ENCODE measurements at regions not wholly inside any gene's neighbourhood (a gene's known extent, or its start where the extent isn't known, plus 50 kb on each side); places are given as distances from the start of the nearest gene placed in this dataset.

DNA sequence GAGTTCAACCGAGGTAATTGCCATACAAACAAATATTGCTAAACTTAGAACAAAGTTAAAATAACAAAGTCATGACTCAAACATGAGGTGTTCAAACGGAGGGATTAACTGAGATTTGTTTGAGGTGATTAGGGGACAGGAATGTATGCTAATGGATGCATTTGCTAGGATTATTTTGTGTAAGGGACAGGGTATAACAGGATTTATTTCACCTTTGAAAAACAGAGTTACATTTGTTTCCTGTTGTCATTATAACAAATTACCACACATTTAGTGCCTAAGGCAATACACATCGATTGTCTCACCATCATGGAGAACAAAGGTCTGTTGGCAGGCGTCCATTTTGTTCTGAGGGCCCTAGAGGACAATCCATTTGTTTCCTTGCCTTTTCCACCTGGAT is 304.3 kb upstream of the CNTNAP5 start:
- FAIRE-seq (no peak), ATAC-seq (no peak), DNase-seq (ENCODE audit: low read depth, low spot score) (no peak)
- Histone ChIP-seq H3K4me2 (ENCODE audit: control insufficient read depth, insufficient read depth) (no peak overlapping the region), H3K9me3 (replicated peaks; ENCODE audit: control insufficient read depth, insufficient read depth, low read length) (no peaks in the 10 kb centered on the region), H3K4me1 (ENCODE audit: control insufficient read depth, insufficient read depth, low read length) (no peaks in the 10 kb centered on the region), H4K20me1 (ENCODE audit: control insufficient read depth, insufficient read depth) (no peaks in the 10 kb centered on the region), H3K4me3 (no peak overlapping the region), H3K79me2 (ENCODE audit: control insufficient read depth, insufficient read depth, low read length) (no peaks in the 10 kb centered on the region), H3K9ac (ENCODE audit: control insufficient read depth, insufficient read depth, low read length) (no peak overlapping the region), H3K27me3 (replicated peaks in 1 of 2; ENCODE audit: control insufficient read depth in 2 of 2, insufficient read depth in 2 of 2, low read length in 1 of 2) (no peaks in the 10 kb centered on the region), H3K27ac (ENCODE audit: control insufficient read depth, insufficient read depth) (no peak overlapping the region), H2AFZ (ENCODE audit: control insufficient read depth, low read depth, low read length) (no peak overlapping the region), H3K36me3 (ENCODE audit: control insufficient read depth in 2 of 2, insufficient read depth in 2 of 2, low read length in 1 of 2) (no peaks in the 10 kb centered on the region)
- ChIA-PET RAD21 (ENCODE audit: unreplicated experiment) (no interaction called here), CTCF (no interaction called here), POLR2A (no interaction called here), SMC1A (ENCODE audit: uncharacterized antibody, unreplicated experiment) (no interaction called here)
- WGBS (ENCODE audit: insufficient coverage, insufficient replicate concordance, low lambda C conversion rate, missing lambda C conversion rate) = 4% methylated on average over 4 of the region's 4 CpGs
- BruUV-seq (replicated peaks) = no TSS peak
- in situ Hi-C loops (cut with MboI) = no loop called here
- intact Hi-C loops (cut with micrococcal nuclease; ENCODE audit: unreplicated experiment) = no loop called here
- TF ChIP-seq ZNF622 (IDR thresholded peaks at IDR 0.05) = no peak
- no peak for TF ChIP-seq RUNX3 (IDR thresholded peaks at IDR 0.05; ENCODE audit: low read length)
- TF ChIP-seq HDGF (IDR thresholded peaks at IDR 0.05) = no peak
- TF ChIP-seq E2F8 (IDR thresholded peaks at IDR 0.05; ENCODE audit: low read depth, partially characterized antibody) = no peak
- no peak for TF ChIP-seq CHD1 (IDR thresholded peaks at IDR 0.05; ENCODE audit: low read depth, low read length)
- TF ChIP-seq BCL11A (IDR thresholded peaks at IDR 0.05; ENCODE audit: low read depth, low read length) = no peak
- TF ChIP-seq, protein P1, sequence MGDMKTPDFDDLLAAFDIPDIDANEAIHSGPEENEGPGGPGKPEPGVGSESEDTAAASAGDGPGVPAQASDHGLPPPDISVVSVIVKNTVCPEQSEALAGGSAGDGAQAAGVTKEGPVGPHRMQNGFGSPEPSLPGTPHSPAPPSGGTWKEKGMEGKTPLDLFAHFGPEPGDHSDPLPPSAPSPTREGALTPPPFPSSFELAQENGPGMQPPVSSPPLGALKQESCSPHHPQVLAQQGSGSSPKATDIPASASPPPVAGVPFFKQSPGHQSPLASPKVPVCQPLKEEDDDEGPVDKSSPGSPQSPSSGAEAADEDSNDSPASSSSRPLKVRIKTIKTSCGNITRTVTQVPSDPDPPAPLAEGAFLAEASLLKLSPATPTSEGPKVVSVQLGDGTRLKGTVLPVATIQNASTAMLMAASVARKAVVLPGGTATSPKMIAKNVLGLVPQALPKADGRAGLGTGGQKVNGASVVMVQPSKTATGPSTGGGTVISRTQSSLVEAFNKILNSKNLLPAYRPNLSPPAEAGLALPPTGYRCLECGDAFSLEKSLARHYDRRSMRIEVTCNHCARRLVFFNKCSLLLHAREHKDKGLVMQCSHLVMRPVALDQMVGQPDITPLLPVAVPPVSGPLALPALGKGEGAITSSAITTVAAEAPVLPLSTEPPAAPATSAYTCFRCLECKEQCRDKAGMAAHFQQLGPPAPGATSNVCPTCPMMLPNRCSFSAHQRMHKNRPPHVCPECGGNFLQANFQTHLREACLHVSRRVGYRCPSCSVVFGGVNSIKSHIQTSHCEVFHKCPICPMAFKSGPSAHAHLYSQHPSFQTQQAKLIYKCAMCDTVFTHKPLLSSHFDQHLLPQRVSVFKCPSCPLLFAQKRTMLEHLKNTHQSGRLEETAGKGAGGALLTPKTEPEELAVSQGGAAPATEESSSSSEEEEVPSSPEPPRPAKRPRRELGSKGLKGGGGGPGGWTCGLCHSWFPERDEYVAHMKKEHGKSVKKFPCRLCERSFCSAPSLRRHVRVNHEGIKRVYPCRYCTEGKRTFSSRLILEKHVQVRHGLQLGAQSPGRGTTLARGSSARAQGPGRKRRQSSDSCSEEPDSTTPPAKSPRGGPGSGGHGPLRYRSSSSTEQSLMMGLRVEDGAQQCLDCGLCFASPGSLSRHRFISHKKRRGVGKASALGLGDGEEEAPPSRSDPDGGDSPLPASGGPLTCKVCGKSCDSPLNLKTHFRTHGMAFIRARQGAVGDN (IDR thresholded peaks at IDR 0.05) = no peak
- no peak for TF ChIP-seq MYB (IDR thresholded peaks at IDR 0.05; ENCODE audit: borderline replicate concordance, low read depth, low read length)
- TF ChIP-seq BRCA1 (IDR thresholded peaks at IDR 0.05; ENCODE audit: low read depth, low read length) = no peak
- no peak for TF ChIP-seq ETV6 (conservative IDR thresholded peaks at IDR 0.05 in 1 of 2, IDR thresholded peaks at IDR 0.05 in 1 of 2; ENCODE audit: borderline replicate concordance in 1 of 2, low read depth in 1 of 2)
- no peak for TF ChIP-seq USF1 (IDR thresholded peaks at IDR 0.05; ENCODE audit: borderline replicate concordance, extremely low read length, insufficient read depth, low read depth, low read length)
- TF ChIP-seq, protein P2, sequence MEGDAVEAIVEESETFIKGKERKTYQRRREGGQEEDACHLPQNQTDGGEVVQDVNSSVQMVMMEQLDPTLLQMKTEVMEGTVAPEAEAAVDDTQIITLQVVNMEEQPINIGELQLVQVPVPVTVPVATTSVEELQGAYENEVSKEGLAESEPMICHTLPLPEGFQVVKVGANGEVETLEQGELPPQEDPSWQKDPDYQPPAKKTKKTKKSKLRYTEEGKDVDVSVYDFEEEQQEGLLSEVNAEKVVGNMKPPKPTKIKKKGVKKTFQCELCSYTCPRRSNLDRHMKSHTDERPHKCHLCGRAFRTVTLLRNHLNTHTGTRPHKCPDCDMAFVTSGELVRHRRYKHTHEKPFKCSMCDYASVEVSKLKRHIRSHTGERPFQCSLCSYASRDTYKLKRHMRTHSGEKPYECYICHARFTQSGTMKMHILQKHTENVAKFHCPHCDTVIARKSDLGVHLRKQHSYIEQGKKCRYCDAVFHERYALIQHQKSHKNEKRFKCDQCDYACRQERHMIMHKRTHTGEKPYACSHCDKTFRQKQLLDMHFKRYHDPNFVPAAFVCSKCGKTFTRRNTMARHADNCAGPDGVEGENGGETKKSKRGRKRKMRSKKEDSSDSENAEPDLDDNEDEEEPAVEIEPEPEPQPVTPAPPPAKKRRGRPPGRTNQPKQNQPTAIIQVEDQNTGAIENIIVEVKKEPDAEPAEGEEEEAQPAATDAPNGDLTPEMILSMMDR (IDR thresholded peaks at IDR 0.05 in 2 of 3, conservative IDR thresholded peaks at IDR 0.05 in 1 of 3; ENCODE audit: control insufficient read depth in 2 of 3, extremely low read depth in 1 of 3, insufficient read depth in 1 of 3, low read depth in 3 of 3, low read length in 3 of 3) = no peak
- TF ChIP-seq POU2F2 (IDR thresholded peaks at IDR 0.05; ENCODE audit: borderline replicate concordance, low read depth, low read length) = no peak
- no peak for TF ChIP-seq BHLHE40 (IDR thresholded peaks at IDR 0.05; ENCODE audit: borderline replicate concordance in 1 of 2, low read depth in 2 of 2, low read length in 1 of 2)
